SU-DHL-6 (cell line): ENCODE measurements at regions not wholly inside any gene's neighbourhood (a gene's known extent, or its start where the extent isn't known, plus 50 kb on each side); places are given as distances from the start of the nearest gene placed in this dataset.

Experiments used
- EZH2phosphoT487 ChIP-seq: fragments of 200-600 bp; sonication (generic), shearing (Covaris generic); conservative IDR thresholded peaks from 2 replicates; pipeline ENCODE4 v1.6.1; 2018; ENCODE audit warnings: mild to moderate bottlenecking, antibody characterized with exemption, low read length, moderate library complexity, mixed read lengths
- TF ChIP-seq, protein P1 (sequence below): fragments of 200-600 bp; sonication (generic); IDR thresholded peaks from one replicate; pipeline ENCODE4 v1.5.1; 2017; ENCODE audit warnings: antibody characterized with exemption, mild to moderate bottlenecking, low read length, moderate library complexity; ENCODE audit not compliant: insufficient read depth, poor library complexity, severe bottlenecking

DNA sequence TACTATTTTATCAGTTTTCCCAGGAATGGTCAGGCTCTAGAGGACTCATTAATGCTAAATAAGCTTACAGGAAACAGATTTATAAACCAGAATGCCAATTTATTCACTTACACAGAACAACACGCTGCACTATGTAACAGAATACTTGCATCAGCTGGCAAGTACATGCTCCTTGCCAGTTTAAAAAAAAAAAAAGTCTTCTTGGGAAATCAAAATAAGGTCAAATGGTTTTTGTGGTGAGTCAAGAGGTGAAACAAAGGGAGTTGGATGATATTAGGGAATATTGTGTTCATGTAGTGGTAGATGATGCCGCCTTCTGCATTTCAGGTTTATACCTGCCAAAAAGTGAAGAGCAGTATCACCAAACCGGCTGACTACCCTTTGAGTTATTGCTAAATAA, 1322.1 kb upstream of the ZEB2 start:
- TF ChIP-seq, protein P1, sequence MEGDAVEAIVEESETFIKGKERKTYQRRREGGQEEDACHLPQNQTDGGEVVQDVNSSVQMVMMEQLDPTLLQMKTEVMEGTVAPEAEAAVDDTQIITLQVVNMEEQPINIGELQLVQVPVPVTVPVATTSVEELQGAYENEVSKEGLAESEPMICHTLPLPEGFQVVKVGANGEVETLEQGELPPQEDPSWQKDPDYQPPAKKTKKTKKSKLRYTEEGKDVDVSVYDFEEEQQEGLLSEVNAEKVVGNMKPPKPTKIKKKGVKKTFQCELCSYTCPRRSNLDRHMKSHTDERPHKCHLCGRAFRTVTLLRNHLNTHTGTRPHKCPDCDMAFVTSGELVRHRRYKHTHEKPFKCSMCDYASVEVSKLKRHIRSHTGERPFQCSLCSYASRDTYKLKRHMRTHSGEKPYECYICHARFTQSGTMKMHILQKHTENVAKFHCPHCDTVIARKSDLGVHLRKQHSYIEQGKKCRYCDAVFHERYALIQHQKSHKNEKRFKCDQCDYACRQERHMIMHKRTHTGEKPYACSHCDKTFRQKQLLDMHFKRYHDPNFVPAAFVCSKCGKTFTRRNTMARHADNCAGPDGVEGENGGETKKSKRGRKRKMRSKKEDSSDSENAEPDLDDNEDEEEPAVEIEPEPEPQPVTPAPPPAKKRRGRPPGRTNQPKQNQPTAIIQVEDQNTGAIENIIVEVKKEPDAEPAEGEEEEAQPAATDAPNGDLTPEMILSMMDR = no peak
- no peak for TF ChIP-seq EZH2phosphoT487
